HCT116 (cell line): ENCODE measurements at regions not wholly inside any gene's neighbourhood (a gene's known extent, or its start where the extent isn't known, plus 50 kb on each side); places are given as distances from the start of the nearest gene placed in this dataset.

ENCODE experiments used
- ATAC-seq: fragments of 200-7000 bp; cut with Tn5 transposase; 2 replicates; pipeline ENCODE4 v1.9.1; 2020; ENCODE audit warnings: mild to moderate bottlenecking, moderate library complexity
- BruUV-seq: library from RNA; stranded (reverse); fragments of 400-500 nt; replicated peaks from 2 replicates; lab custom pipeline; 2021; lab: Mats Ljungman, UMichigan
- CTCF ChIA-PET: fragments of 300-600 bp; sonication (Branson Sonifier 250); formaldehyde crosslinking; loops from one replicate; lab custom pipeline; 2021; ENCODE audit warnings: antibody characterized with exemption; lab: Charles Lee
- POLR2A ChIA-PET: fragments of 300-600, 350-600 bp; sonication (Branson Sonifier 250); formaldehyde crosslinking; loops from one replicate; lab custom pipeline; 2021; ENCODE audit warnings: antibody characterized with exemption; lab: Charles Lee
- RAD21 ChIA-PET, 2 experiments: fragments of 300-600 bp; sonication (Branson Sonifier 250); formaldehyde crosslinking; loops; one replicate each; lab custom pipeline; 2023; ENCODE audit warnings: low total read pairs in 2 of 2; ENCODE audit not compliant: uncharacterized antibody in 2 of 2, unreplicated experiment in 2 of 2, low non-redundant PET in 1 of 2; lab: Charles Lee
- DNase-seq: peaks from one replicate; pipeline ENCODE4 v3.0.0-alpha.2; 2010; ENCODE audit warnings: low read depth, low spot score
- H2AFZ ChIP-seq: fragments of 200-600 bp; shearing (Covaris generic), sonication (generic); 2 replicates; pipeline ENCODE4 v1.6.1; 2017; ENCODE audit warnings: low read depth, mixed run types, mixed read lengths, antibody characterized with exemption, low read length; ENCODE audit not compliant: poor library complexity, severe bottlenecking
- H3K27ac ChIP-seq: 2 replicates; pipeline ENCODE4 v1.5.1; 2012; ENCODE audit warnings: low read depth, low read length
- H3K27me3 ChIP-seq: fragments of 200-600 bp; sonication (generic); 2 replicates; pipeline ENCODE4 v1.6.1; 2016; ENCODE audit warnings: mixed run types, low read length, mixed read lengths; ENCODE audit not compliant: insufficient read depth
- H3K36me3 ChIP-seq, 2 experiments: fragments of 200-500 bp in 1 of 2; fragments of 200-600 bp in 1 of 2; sonication (Bioruptor generic) in 1 of 2; sonication (generic) in 1 of 2; 2 replicates each; pipeline versions ENCODE4 v1.5.1 to v1.6.1; 2014 to 2016; ENCODE audit warnings: low read length in 2 of 2, inconsistent platforms in 1 of 2, mixed read lengths in 1 of 2, mixed run types in 1 of 2; ENCODE audit not compliant: insufficient read depth in 2 of 2, control insufficient read depth in 1 of 2
- H3K4me1 ChIP-seq, 2 experiments: fragments of 200-600 bp in 1 of 2; sonication (generic) in 1 of 2; 2 replicates each; pipeline versions ENCODE4 v1.5.1 to v1.6.1; 2012 to 2017; ENCODE audit warnings: low read length in 2 of 2, inconsistent platforms in 1 of 2, mild to moderate bottlenecking in 1 of 2, mixed read lengths in 1 of 2, mixed run types in 1 of 2, moderate library complexity in 1 of 2; ENCODE audit not compliant: insufficient read depth in 2 of 2, control insufficient read depth in 1 of 2
- H3K4me2 ChIP-seq: fragments of 200-600 bp; sonication (generic); 2 replicates; pipeline ENCODE4 v1.6.1; 2017; ENCODE audit warnings: mixed run types, low read length, mixed read lengths
- H3K4me3 ChIP-seq, 2 experiments: fragments of 200-600 bp in 1 of 2; sonication (generic) in 1 of 2; replicated peaks in 1 of 2; 2 replicates each; pipeline ENCODE4 v1.5.1; 2011 to 2016; ENCODE audit warnings: low read length in 2 of 2, control low read depth in 1 of 2, low read depth in 1 of 2, mild to moderate bottlenecking in 1 of 2, mixed read lengths in 1 of 2, mixed run types in 1 of 2
- H3K79me2 ChIP-seq: fragments of 200-600 bp; sonication (generic); 2 replicates; pipeline ENCODE4 v1.6.1; 2017; ENCODE audit warnings: mild to moderate bottlenecking, mixed run types, low read length, moderate library complexity, mixed read lengths; ENCODE audit not compliant: insufficient read depth
- H3K9ac ChIP-seq: fragments of 200-600 bp; sonication (generic); 2 replicates; pipeline ENCODE4 v1.6.1; 2016; ENCODE audit warnings: low read length, mixed read lengths
- H3K9me2 ChIP-seq: fragments of 200-600 bp; sonication (generic), shearing (Covaris generic); 2 replicates; pipeline ENCODE4 v1.6.1; 2017; ENCODE audit warnings: mixed run types, mild to moderate bottlenecking, moderate library complexity; ENCODE audit not compliant: insufficient read depth
- H3K9me3 ChIP-seq, 2 experiments: fragments of 200-500 bp in 1 of 2; fragments of 200-600 bp in 1 of 2; sonication (Bioruptor generic) in 1 of 2; sonication (generic) in 1 of 2; 2 replicates each; pipeline ENCODE4 v1.6.1; 2014 to 2017; ENCODE audit warnings: low read length in 2 of 2, mixed read lengths in 2 of 2, inconsistent platforms in 1 of 2, low read depth in 1 of 2, mild to moderate bottlenecking in 1 of 2, mixed run types in 1 of 2, moderate library complexity in 1 of 2; ENCODE audit not compliant: control insufficient read depth in 1 of 2, insufficient read depth in 1 of 2
- H4K20me1 ChIP-seq: fragments of 200-600 bp; sonication (generic), shearing (Covaris generic); 2 replicates; pipeline ENCODE4 v1.6.1; 2017; ENCODE audit warnings: mixed run types, mild to moderate bottlenecking, moderate library complexity; ENCODE audit not compliant: insufficient read depth
- ATF3 ChIP-seq: IDR thresholded peaks from 2 replicates; pipeline ENCODE4 v1.6.1; 2012
- CBX3 ChIP-seq: IDR thresholded peaks from 2 replicates; pipeline ENCODE4 v1.6.1; 2012; ENCODE audit warnings: low read depth
- CTCF ChIP-seq, 3 experiments: fragments of 200-600 bp in 1 of 3; sonication (generic) in 1 of 3; IDR thresholded peaks in 2 of 3; conservative IDR thresholded peaks in 1 of 3; 2 replicates each; pipeline ENCODE4 v1.5.1; 2012 to 2017; ENCODE audit warnings: low read depth in 2 of 3, low read length in 2 of 3, antibody characterized with exemption in 1 of 3, borderline replicate concordance in 1 of 3, control low read depth in 1 of 3, mild to moderate bottlenecking in 1 of 3, mixed read lengths in 1 of 3, mixed run types in 1 of 3, moderate library complexity in 1 of 3; ENCODE audit not compliant: insufficient read depth in 1 of 3
- EGR1 ChIP-seq: IDR thresholded peaks from 2 replicates; pipeline ENCODE4 v1.6.1; 2012; ENCODE audit warnings: low read depth
- ELF1 ChIP-seq: IDR thresholded peaks from 2 replicates; pipeline ENCODE4 v1.6.1; 2012; ENCODE audit warnings: low read depth, borderline replicate concordance
- EZH2phosphoT487 ChIP-seq: fragments of 200-600 bp; IDR thresholded peaks from 2 replicates; pipeline ENCODE4 v1.6.1; 2018; ENCODE audit warnings: antibody characterized with exemption, borderline replicate concordance
- JUND ChIP-seq: IDR thresholded peaks from 2 replicates; pipeline ENCODE4 v1.6.1; 2012
- MAX ChIP-seq: IDR thresholded peaks from 2 replicates; pipeline ENCODE4 v1.6.1; 2012
- SRF ChIP-seq: IDR thresholded peaks from 2 replicates; pipeline ENCODE4 v1.6.1; 2012; ENCODE audit warnings: low read depth
- ZBTB33 ChIP-seq: IDR thresholded peaks from 2 replicates; pipeline ENCODE4 v1.6.1; 2011; ENCODE audit warnings: mild to moderate bottlenecking, low read length, moderate library complexity; ENCODE audit not compliant: insufficient replicate concordance; ENCODE audit errors: extremely low read depth
- ZFX ChIP-seq: fragments of 450-650 bp; IDR thresholded peaks from 2 replicates; pipeline ENCODE4 v1.6.1; 2017
- ZNF274 ChIP-seq: fragments of 200-500 bp; sonication (Bioruptor generic); IDR thresholded peaks from 2 replicates; pipeline ENCODE4 v1.6.1; 2014; ENCODE audit warnings: mild to moderate bottlenecking, low read depth, low read length, inconsistent platforms
- intact Hi-C: fragments of 100-400 bp; cut with micrococcal nuclease; formaldehyde crosslinking; loops from 2 replicates; pipeline ENCODE4 v1.10.0; 2022

GRCh38 chr14:105864116-105864515 is 337.7 kb downstream of the TMEM121 start:
- H3K4me2 ChIP-seq = no peak overlapping the region
- H3K9ac ChIP-seq = no peak overlapping the region
- no peaks in the 10 kb centered on the region for H4K20me1 ChIP-seq
- no peaks in the 10 kb centered on the region for H3K36me3 ChIP-seq
- H3K4me1 ChIP-seq = no peaks in the 10 kb centered on the region
- TF ChIP-seq CBX3 = no peak
- TF ChIP-seq ZNF274 = no peak
- no peak for TF ChIP-seq JUND
- TF ChIP-seq CTCF (IDR thresholded peaks at IDR 0.05 in 2 of 3, conservative IDR thresholded peaks at IDR 0.05 in 1 of 3; ENCODE audit: borderline replicate concordance in 1 of 3, insufficient read depth in 1 of 3, low read depth in 2 of 3, low read length in 2 of 3) = no peak
- no peak for TF ChIP-seq ELF1
- TF ChIP-seq EGR1 = no peak
- TF ChIP-seq SRF = no peak
- TF ChIP-seq ATF3 = no peak
- no peak for TF ChIP-seq ZBTB33
- TF ChIP-seq EZH2phosphoT487 = no peak
- TF ChIP-seq MAX = no peak
- no peak for TF ChIP-seq ZFX
- ChIA-PET CTCF (no interaction called here), POLR2A (no interaction called here), RAD21 (no interaction called here)
- ATAC-seq (no peak), DNase-seq (no peak)
- no TSS peak for BruUV-seq
- no peaks in the 10 kb centered on the region for H3K9me2 ChIP-seq
- intact Hi-C loops = no loop called here
- no peaks in the 10 kb centered on the region for H3K27me3 ChIP-seq
- no peaks in the 10 kb centered on the region for H3K79me2 ChIP-seq
- H3K27ac ChIP-seq = no peak overlapping the region
- H3K9me3 ChIP-seq = no peaks in the 10 kb centered on the region
- H3K4me3 ChIP-seq = no peak overlapping the region
- H2AFZ ChIP-seq = no peak overlapping the region
